ENCODE measurements at regions not wholly inside any gene's neighbourhood (a gene's known extent, or its start where the extent isn't known, plus 50 kb on each side); places are given as distances from the start of the nearest gene placed in this dataset.
A peak's percentile ranks its signal among the peaks of the same experiment; 100 is the strongest.

DNA sequence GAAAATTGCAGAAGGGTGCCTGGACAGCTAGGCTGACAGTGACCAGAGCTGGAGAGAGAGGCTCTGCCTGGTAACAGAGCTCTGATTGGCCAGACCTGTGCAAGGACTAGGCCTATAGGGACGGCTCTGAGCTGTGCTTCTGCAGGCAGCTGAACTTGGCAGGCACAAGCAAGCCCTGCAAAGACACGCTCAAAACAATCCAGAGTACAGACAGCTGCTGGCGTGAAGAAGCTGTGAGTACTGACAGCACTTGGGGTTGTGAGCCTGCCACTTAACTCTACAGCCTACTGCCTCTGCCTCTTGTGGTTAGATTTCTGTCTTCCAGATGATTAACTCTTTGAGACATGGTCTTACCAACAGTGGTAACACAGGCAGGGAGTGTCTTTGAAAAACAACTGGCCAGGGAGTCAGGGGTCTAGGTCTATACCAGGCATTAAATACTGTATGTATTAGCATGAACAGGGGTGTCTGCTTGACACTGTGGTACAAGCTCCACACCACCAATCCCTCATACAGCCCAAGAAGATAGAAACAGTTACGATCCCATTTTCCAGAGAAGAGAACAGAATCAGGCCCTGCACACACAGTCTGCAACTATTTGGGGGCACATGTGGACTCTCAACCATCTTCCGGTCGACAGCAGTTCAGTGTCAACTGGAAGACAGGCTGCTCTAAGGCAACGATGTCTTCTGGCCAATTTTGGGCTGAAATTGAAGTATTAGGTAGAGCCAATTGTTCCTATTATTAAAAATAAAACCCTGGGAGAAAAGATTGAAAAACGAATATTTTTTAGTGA is 568.4 kb downstream of the TNS1 start:
- DNase-seq: peak; percentile 15

DNA sequence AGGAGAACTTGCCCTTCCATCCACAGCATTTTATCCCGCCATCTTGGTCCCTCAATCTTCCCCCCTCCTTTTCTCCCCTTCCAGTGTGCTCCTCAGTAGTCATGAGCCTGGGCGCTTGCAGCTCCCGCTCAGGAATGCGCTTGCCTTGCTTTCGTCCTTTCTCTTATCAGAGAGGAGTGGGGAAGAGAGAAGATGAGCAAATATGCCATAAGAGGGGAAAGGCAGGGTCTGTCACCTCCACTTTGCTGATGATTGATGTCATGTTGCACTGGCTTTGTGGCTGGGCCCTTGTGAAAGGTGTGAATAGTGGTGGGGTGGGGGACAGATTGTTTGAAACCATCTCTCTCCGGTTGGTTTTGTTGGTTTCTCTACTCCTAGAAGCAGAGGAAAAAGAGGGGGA is 569.3 kb downstream of the TNS1 start:
- no peak for DNase-seq

DNA sequence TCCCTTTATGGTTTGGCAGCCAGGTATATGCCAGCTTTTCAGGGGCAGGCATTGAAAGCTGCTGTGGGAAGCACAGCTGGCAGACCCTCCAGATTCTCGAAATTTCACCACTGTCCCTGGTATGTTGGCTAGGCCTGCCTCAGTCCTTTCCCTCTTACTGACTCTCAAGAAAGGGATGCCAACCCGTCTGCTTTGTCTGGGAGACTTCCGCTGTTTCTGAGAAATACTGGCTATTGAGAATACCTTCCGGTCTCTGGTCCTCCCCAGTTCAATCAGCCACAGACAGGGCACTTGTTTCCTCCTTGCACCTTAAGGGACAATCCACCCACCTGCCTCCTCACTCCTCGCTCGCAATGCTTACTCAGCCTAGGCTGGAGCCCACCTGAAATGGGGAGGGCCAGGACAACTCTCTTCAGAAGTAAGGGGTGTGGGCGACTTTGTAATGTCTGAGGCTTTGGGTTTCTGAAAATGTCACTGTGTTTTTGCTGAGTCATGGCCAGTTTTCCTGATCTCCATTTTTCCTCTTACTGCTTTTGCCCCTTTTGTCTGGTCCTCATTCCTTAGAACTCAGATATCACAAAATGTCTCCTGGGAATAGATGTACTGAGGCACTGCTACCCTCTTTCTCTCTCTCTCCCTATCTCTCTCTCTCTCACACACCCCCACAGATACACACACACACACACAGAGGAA is 571.1 kb downstream of the TNS1 start:
- DNase-seq: no peak

DNA sequence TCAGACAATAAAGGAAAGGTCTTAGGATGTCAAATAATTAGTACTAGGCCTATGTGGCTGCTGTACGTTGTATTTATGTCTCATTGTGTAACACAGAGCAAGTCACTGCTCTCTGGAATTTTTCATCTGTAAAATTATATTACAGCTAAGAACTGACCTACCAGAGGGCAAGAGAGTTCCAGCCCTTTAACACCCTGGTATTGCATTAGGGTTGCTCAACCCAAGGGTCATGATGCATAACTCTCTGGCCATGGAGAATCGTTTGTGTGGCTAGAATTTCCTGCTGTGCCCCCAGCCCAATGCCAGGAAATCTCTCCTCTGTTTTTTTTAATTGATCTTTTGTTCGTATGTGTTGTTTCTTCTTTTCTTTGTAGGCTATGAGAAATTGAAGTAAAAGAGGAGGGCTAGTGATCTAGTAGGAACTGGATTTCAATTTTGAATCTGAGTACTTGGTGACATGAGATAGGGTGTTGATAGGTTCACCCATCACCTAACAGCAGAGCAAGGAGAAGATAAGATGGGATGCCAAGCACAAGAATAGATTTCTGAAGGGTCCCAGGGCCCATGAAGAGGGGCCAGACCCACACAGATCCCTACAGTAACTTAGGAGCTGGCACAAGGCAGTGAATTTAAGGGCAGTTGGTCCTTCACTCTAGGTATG is 571.2 kb upstream of the TNP1 start:
- no peak for DNase-seq

DNA sequence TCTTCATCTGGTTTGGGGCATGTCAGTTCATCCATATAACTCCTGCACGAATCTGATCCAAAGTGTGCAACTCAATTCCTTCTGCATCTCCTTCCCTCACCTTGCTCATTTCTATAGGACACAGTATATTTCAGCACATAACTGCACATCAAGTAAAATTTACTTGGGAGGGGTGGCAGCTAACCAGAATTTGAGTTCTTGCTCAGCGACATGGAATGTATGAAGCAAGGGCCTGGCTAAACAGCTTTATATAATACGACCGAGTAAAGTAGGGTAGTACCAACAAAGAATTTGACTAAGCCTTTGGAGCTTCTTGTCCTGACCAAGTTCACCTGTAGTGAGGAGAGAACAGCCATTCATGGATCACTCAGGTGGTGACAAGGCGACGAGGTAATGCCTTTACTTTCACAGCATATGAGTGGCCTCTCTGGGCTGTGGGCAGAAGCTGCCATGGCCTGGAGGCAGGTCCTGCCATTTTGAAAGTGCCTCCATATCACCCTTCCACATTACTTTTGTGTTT is 570.2 kb upstream of the TNP1 start:
- no peak for DNase-seq

DNA sequence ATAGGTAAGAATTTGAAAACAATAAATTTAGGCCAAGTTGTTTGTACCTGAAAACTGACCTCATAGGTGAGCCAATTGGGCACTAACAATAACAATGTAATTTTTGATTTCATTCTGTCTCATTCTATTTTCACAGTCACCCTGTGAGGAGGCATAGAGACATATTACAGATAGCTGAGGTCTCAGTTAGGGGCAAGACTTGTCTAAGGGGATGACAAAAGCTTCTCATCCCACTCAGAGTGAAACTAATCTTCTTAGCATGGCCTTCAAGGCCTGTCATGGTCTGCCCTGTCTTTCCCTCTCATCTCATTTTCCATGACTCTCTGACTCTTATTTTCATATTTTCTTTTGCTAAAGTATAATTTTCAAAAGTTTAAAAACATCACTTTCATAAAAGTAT is 562.0 kb upstream of the TNP1 start:
- DNase-seq: no peak

DNA sequence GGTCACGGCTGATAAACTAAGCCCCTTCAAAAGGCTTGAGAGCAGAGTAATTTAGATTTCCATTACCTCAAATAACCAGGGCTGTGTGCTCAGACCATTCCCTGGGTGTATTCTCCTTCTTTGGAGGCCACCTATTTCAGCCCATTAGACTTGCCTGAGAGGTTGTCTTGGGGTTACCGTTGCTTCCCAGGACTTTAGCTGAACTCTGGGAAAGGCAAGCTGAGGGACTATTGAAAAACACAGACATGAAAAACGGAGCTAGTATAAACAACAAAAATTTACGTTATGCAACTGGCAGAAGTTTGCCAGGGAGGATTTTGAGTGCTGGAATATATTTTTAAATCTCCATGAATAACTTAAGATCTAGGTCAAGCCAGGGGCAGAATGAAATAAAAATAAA is 561.0 kb upstream of the TNP1 start:
- no peak for DNase-seq

DNA sequence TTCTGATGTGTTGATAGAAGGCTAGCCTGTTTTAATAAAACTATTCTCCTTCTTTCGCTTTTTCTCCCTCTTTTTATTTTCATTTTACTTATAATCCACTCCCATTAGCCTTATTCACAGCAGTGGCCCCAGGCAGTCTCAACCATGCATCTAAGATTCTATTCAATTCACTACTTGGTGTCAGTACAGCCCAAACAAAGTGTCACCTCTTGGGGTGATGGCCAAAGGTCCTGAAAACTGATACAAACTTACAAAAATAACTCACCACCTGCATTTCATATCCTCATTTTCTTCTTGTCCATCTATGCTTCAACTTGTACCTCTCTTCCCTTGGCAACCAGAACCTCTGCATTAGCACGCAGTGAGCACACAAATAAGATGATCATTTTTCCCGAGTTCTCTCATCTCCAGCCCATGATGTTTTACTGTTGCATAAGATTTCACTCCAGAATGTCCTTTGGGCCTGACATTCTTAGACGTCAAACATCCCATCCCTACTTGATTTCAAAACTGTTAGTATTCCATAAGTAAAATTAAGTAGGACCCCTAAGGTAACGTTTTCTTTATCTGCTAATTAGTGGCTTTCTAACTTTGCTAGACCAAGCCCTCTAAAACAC is 559.3 kb upstream of the TNP1 start:
- DNase-seq: no peak

DNA sequence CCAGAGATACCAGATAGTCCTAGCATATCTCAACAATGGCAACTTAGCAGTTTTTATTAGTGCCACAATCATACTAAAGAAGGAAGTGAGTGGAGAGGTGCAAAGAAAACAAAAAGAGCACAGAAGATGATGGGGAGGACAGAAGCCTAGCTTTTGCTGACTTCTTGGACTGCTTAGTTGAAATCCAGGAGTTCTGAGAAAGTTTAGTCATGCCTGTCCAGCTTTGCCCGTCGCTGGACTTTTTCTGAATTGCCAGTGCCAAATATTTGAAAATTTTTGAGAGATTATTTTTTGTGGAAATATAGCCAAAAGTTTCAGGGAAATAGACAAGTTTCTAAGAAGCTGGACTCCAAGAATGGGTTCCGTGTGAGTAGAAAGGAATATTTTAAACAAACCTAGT is 558.7 kb upstream of the TNP1 start:
- no peak for DNase-seq

DNA sequence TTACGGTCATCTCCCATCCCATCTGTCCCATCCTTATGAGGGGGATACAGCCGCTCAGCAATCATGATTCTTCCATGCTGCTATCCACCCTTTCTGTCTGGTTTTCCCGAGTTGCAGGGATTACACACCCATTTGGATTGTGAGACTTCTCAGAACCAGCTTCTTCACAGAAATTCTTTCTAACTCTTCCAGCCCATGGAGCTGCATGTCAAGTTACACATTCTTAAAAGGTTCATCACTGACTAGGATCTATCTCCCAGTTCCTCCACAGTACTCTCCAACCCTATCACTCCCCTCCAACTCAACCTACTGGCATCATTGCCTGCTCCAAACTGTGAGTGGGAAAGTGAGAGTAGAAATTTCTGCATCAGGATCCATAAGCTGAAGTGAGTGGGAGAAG is 558.2 kb upstream of the TNP1 start:
- DNase-seq: no peak

DNA sequence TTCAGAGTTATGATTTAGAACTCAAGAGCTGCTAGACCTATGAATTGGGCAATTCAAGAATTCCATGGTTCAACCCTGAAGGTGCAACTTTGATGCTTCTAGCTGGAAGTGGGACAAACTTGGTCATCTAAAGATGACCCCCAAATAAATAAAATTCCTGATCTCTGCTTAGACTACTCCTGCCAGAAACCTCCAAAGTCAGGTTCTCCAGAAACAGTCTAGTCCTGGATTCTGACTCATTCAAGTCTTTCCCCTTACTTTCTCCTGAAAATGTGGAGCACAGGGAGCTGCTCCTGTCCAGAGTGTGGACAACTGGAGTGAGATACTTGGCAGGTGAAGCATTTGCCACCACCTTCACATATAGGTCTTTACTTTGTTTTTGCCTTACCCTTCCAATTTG is 557.7 kb upstream of the TNP1 start:
- no peak for DNase-seq

DNA sequence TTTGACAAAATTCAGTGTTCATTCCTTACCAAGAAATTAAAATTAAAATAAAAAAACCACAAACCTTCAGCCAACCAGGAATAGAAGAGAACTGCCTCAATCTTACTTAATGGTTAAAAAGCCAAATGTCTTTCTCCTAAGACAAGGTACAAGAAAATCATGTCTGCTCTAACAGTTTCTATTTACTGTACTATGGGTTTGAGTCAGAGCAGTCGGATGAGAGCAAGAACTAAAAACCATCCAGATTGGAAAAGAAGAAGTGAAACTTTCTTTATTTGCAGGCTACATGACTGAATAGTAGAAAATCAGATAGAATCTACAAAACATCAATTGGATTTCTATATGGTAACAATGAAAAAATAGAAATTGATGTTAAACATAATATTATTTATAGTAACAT is 555.5 kb upstream of the TNP1 start:
- DNase-seq: no peak

DNA sequence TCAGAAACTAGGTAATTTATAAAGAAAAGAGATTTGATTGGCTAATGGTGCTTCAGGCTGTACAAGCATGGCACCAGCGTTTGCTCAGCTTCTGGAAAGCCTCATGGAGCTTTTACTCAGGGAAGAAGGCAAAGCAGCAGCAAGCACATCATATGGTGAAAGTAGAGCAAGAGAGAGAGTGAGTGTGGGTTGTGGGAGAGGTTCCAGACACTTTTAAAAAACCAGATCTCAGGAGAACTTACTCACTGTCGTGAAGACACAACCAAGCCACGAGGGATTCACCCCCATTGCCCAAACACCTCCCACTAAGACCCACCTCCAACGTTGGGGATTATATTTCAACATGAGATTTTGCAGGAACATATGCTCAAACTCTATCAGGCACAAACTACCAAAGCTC is 554.6 kb upstream of the TNP1 start:
- no peak for DNase-seq

DNA sequence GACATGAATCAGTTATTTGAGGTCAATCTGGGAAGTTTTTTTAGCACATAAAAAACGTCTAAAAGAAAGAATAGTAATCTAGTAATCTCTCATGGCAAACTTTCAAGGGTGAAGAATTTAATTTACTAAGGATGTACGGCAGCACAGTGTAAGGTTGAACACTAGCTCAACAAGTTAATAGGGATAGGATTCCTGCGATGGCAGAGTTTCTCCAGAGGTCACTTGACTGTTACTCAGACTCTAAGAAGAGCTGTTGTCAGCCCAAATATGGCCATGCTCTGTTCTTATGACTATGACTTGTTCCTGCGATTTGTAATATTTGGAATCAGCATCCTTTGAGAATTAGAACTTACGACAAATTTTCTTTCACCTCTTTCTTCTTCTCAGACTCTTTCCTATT is 553.3 kb upstream of the TNP1 start:
- DNase-seq: no peak

DNA sequence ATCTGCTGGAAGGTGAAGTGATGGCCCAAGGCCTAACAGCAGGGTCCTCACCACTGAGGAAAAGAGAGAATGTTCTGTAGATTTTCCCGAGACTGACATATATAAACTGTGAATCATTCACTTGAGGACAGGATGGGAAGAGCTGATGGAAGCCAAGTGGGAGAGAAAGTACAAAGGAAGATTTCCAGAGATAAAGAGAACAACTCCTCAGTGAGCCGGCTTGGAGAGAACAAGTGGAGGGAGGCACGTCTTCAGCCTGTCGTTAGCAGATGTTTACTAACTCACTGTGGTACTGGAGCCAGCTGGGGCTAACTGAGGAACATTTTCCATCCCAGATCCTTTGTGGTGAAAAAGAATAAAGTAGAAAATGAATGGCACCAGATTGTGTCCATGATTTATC is 552.9 kb upstream of the TNP1 start:
- DNase-seq: no peak

DNA sequence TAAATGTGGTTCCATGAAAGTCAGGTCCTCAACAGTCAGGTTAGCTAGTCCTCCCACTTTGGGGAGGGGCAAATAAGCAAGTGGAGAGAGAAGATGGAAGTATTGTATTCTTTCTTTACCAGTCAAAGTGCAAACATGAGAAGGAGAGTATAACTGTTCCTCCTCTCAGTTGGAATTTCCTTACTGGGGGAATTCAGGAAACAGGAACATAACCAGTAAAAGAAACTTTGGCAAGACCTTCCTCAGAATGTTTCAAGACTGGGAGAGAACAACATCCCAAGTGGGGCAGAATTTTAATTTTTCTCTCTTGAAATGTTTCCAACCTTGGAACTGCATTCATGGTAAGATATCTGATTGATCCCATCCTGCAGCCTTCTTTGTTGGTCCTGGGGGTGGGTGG is 552.4 kb upstream of the TNP1 start:
- DNase-seq: no peak

DNA sequence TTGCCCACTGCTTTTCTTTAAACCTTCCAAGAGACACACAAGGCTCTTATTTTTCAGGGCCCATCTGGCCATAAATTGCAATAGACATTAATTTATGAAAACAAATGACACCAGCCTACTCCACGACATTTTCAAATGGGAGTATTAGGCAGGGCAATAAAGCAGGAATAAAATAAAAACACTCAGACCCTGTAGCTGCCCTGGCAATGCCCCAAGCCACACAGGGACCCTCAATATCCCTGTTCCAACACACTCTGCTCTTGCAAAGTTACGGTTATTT is 550.8 kb upstream of the TNP1 start:
- DNase-seq: no peak

DNA sequence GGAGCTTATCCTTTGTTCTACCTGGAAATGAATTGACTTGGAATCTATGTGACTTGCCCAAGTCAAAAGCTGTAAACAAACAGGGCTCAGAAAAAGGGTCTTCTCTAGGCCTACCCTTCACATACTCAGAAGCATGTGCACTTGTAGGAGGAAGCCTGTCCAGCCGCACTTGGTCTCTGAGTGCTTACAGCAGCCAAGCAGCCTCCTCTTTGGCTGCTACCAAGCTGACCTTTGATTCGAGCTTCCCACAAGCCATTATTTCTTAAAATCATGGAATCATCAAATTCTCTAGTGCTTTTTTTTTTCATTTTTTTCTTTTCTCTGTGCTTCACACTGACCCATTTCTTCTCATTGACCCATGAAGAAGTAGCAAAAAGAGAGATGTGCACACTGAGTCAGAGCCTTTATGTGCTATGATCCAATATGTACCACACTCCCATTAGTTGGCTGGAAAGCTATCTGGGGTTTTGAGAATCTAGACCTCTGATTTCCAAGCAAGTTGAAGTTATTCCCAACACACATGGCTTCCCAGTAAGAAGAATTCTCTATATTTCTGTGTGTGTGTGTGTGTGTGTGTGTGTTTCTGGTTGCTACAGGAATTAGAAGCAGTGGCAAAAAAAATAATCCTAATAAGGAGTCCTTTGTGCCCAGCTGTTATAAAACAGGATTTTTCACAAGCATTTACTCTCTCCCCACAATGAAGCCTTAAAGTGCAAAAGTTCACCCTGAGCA is 550.3 kb upstream of the TNP1 start:
- no peak for DNase-seq

DNA sequence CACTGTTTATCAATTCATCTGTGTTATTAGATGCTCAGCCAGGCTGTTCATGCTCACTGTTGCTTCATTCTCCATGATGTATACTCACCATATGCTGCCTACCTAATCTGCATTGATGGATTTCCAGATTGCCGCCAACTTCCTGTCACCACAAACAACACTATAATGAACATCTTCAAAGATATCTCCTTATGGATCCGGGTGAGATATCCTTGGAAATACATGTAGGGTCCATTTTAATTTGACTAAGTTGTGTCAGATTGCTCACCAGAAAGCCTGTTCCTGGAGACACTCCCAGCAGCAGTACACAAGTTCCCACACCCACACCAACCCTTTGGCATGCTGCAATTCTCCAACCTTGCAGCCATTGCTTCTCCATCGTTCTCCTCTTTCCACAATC is 547.5 kb upstream of the TNP1 start:
- DNase-seq: no peak

DNA sequence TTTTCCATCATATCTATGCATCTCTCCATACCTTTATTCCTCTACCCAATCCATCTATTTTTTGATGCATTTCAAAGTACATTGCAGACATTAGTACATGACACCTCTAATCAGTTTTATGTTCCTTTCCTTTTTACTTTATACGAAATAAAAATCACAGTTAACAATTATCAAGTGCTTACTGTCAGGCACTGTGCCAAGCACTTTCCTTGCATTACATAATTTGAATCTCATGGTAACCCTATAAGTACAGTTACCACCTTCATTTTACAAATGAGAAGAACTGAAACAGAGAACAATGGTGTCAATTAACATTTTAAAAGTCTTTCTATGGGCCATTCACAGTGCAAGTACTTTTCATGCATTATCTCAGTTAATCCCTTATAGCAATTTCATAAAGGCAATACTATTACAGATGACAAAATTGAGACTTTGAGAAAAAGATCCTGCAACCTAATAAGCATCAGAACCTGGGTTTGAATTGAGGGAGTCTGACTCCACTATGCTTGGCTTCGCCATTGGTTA is 544.4 kb upstream of the TNP1 start:
- no peak for DNase-seq

DNA sequence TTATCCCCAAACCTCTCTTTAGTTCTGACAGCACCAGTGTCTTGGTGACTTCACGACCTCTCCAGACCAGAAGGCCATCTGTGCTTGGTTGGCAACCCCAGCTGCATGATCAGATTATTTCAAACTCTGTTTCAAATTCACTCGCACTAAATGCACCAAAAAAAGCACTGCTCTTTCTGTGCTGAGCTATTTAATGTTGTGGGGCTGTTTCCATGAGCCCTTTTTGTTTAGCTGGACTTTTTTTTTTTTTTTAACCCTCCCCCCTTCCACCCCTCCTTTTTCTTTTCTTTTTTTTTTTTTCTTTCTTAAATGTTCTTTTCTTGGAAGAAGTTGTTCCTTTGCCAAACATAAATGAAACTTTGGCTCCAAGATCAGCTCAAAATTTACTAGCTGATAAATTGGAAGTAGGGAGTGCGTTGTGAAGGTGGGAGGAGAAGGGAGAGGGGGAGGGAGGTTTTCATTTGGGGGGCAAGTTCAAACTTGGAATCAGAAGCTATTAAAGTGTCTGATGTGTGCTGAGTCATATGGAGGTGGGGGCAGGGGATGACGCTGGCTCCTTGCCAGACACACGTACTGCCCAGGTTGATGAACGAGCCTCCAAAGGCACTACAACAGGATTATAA is 543.0 kb upstream of the TNP1 start:
- DNase-seq: no peak

DNA sequence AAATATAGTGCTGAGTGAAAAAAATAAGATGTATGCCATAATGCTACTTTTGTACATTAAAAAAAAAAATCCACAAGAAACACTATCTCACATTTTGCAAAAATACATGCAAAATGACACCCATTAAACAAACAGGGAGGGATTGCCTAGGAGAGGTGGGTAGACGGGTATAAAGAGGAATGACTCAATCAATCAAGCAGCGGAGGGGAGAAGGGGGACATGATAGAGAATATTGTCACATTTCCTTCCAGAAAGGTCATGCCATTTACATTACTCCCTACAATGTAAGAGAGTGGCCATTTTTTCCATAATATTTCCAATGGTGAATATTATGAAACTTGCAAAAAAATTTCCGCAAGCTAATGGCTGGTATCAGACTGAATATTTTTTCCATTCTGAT is 542.3 kb upstream of the TNP1 start:
- no peak for DNase-seq
